MM.1S (cell line): ENCODE measurements at regions not wholly inside any gene's neighbourhood (a gene's known extent, or its start where the extent isn't known, plus 50 kb on each side); places are given as distances from the start of the nearest gene placed in this dataset.

ENCODE experiments used
- DNase-seq: peaks from one replicate; pipeline ENCODE4 v3.0.0-alpha.2; 2015
- H2AFZ ChIP-seq: fragments of 300-600 bp; sonication (generic); 2 replicates; pipeline ENCODE4 v1.6.0; 2016; ENCODE audit warnings: antibody characterized with exemption, low read length
- H3F3A ChIP-seq: fragments of 300-600 bp; sonication (generic); 2 replicates; pipeline ENCODE4 v1.6.1; 2016; ENCODE audit warnings: mild to moderate bottlenecking, antibody characterized with exemption, low read length, moderate library complexity, mixed read lengths; ENCODE audit not compliant: insufficient read depth
- H3K27ac ChIP-seq: fragments of 300-600 bp; sonication (generic); 2 replicates; pipeline ENCODE4 v1.5.1; 2016; ENCODE audit warnings: mild to moderate bottlenecking, low read length
- H3K27me3 ChIP-seq: fragments of 300-600 bp; sonication (generic); replicated peaks from 2 replicates; pipeline ENCODE4 v1.6.0; 2016; ENCODE audit warnings: low read length; ENCODE audit not compliant: insufficient read depth
- H3K36me3 ChIP-seq: fragments of 300-600 bp; sonication (generic); replicated peaks from 2 replicates; pipeline ENCODE4 v1.6.1; 2016; ENCODE audit warnings: mild to moderate bottlenecking, low read length, mixed read lengths; ENCODE audit not compliant: insufficient read depth
- H3K4me1 ChIP-seq: fragments of 300-600 bp; sonication (generic); 2 replicates; pipeline ENCODE4 v1.6.1; 2016; ENCODE audit warnings: low read length, mixed read lengths
- H3K4me2 ChIP-seq: fragments of 300-600 bp; sonication (generic); 2 replicates; pipeline ENCODE4 v1.6.0; 2016; ENCODE audit warnings: low read depth, low read length
- H3K4me3 ChIP-seq: fragments of 300-600 bp; sonication (generic); 2 replicates; pipeline ENCODE4 v1.5.1; 2016; ENCODE audit warnings: low read length, mixed read lengths
- H3K79me2 ChIP-seq: fragments of 300-600 bp; sonication (generic); 2 replicates; pipeline ENCODE4 v1.6.1; 2016; ENCODE audit warnings: mixed run types, low read length, mixed read lengths
- H3K9ac ChIP-seq: fragments of 300-600 bp; sonication (generic); 2 replicates; pipeline ENCODE4 v1.6.1; 2016; ENCODE audit warnings: low read length, mixed read lengths
- H3K9me2 ChIP-seq: fragments of 300-600 bp; sonication (generic); replicated peaks from 2 replicates; pipeline ENCODE4 v1.6.1; 2016; ENCODE audit warnings: mild to moderate bottlenecking, low read length, mixed read lengths; ENCODE audit not compliant: insufficient read depth
- H3K9me3 ChIP-seq: fragments of 300-600 bp; sonication (generic); replicated peaks from 2 replicates; pipeline ENCODE4 v1.6.1; 2016; ENCODE audit warnings: mild to moderate bottlenecking, low read length, mixed read lengths; ENCODE audit not compliant: insufficient read depth
- H4K20me1 ChIP-seq: fragments of 300-600 bp; sonication (generic); 2 replicates; pipeline ENCODE4 v1.6.1; 2016; ENCODE audit warnings: mild to moderate bottlenecking, low read length, moderate library complexity, mixed read lengths; ENCODE audit not compliant: insufficient read depth
- EZH2 ChIP-seq: fragments of 300-600 bp; sonication (generic); optimal IDR thresholded peaks from 2 replicates; pipeline ENCODE3; 2017; ENCODE audit warnings: low read depth, mild to moderate bottlenecking, antibody characterized with exemption, low read length, mixed read lengths
- EZH2phosphoT487 ChIP-seq: fragments of 300-600 bp; sonication (generic); IDR thresholded peaks from 2 replicates; pipeline ENCODE4 v1.6.1; 2018; ENCODE audit warnings: antibody characterized with exemption, low read length
- TF ChIP-seq, protein P1 (sequence below): fragments of 300-600 bp; sonication (generic); IDR thresholded peaks from 2 replicates; pipeline ENCODE4 v1.5.1; 2016; ENCODE audit warnings: antibody characterized with exemption, low read length, mixed read lengths

DNA sequence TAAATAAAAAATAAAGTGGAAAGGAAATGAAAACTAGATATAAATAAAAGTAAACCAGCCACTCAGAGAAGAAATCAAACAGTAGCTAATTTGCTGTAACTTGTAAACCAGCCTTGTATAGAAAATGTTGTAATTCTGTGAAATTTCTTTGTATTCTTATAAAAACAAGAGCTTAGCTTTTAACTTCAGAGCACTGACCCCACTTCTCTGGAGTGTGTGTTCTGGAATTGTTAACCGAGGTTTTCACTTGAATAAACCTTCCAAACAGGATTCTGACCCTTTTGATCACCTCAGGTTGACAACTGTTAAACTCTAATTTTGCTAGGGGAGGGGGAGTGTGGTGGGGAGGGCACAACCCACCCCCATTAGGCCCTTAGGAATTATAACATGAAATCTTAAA is 151.9 kb upstream of the TRIM24 start:
- Histone ChIP-seq H3F3A (no peaks in the 10 kb centered on the region), H3K4me3 (no peak overlapping the region), H3K9me3 (no peaks in the 10 kb centered on the region), H3K4me1 (no peaks in the 10 kb centered on the region), H3K36me3 (no peaks in the 10 kb centered on the region), H4K20me1 (no peaks in the 10 kb centered on the region), H3K4me2 (no peak overlapping the region), H3K9me2 (no peaks in the 10 kb centered on the region), H3K9ac (no peak overlapping the region), H2AFZ (no peak overlapping the region), H3K27me3 (no peaks in the 10 kb centered on the region), H3K79me2 (no peaks in the 10 kb centered on the region), H3K27ac (no peak overlapping the region)
- TF ChIP-seq EZH2 (no peak), EZH2phosphoT487 (no peak)
- TF ChIP-seq, protein P1, sequence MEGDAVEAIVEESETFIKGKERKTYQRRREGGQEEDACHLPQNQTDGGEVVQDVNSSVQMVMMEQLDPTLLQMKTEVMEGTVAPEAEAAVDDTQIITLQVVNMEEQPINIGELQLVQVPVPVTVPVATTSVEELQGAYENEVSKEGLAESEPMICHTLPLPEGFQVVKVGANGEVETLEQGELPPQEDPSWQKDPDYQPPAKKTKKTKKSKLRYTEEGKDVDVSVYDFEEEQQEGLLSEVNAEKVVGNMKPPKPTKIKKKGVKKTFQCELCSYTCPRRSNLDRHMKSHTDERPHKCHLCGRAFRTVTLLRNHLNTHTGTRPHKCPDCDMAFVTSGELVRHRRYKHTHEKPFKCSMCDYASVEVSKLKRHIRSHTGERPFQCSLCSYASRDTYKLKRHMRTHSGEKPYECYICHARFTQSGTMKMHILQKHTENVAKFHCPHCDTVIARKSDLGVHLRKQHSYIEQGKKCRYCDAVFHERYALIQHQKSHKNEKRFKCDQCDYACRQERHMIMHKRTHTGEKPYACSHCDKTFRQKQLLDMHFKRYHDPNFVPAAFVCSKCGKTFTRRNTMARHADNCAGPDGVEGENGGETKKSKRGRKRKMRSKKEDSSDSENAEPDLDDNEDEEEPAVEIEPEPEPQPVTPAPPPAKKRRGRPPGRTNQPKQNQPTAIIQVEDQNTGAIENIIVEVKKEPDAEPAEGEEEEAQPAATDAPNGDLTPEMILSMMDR = no peak
- DNase-seq = no peak

DNA sequence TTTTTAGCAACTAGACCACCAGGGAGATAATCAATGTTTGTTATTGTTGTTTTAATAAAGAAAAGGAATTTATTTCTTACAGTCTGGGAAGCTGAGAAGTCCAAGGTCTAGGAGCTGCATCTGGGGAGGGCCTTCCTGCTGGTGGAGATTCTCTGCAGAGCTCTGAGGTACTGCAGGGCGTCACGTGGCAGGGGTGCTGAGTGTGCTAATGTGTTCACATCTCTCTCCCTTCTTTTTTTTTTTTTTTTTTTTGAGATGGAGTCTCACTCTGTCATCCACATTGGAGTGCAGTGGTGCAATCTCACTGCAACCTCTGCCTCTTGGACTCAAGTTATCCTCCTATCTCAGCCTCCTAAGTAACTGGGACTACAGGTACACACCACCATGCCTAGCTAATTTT is 150.9 kb upstream of the TRIM24 start:
- H3F3A ChIP-seq = no peaks in the 10 kb centered on the region
- no peak overlapping the region for H3K27ac ChIP-seq
- H4K20me1 ChIP-seq = no peaks in the 10 kb centered on the region
- H3K4me3 ChIP-seq = no peak overlapping the region
- no peak for DNase-seq
- no peaks in the 10 kb centered on the region for H3K27me3 ChIP-seq
- H3K9me2 ChIP-seq = no peaks in the 10 kb centered on the region
- TF ChIP-seq EZH2phosphoT487 = no peak
- TF ChIP-seq, protein P1 = no peak
- TF ChIP-seq EZH2 = no peak
- no peak overlapping the region for H3K9ac ChIP-seq
- no peak overlapping the region for H2AFZ ChIP-seq
- H3K4me1 ChIP-seq = peaks cover 4% of the 10 kb centered on the region; the same call in 1 of the 2 replicates
- H3K9me3 ChIP-seq = no peaks in the 10 kb centered on the region
- no peaks in the 10 kb centered on the region for H3K36me3 ChIP-seq
- H3K4me2 ChIP-seq = no peak overlapping the region
- H3K79me2 ChIP-seq = no peaks in the 10 kb centered on the region

GRCh38 chr7:138313829-138314178 is 146.3 kb upstream of the TRIM24 start:
- Histone ChIP-seq H3K4me1 (peaks cover 6% of the 10 kb centered on the region; the same call in 1 of the 2 replicates), H3K27ac (no peak overlapping the region), H3K9me3 (no peaks in the 10 kb centered on the region), H3K9ac (no peak overlapping the region), H3K9me2 (no peaks in the 10 kb centered on the region), H3K79me2 (no peaks in the 10 kb centered on the region), H4K20me1 (no peaks in the 10 kb centered on the region), H3K27me3 (no peaks in the 10 kb centered on the region), H2AFZ (peak overlapping the region; percentile 91), H3K4me2 (peak overlapping the region; percentile 65), H3K4me3 (peak overlapping the region; percentile 40), H3F3A (no peaks in the 10 kb centered on the region), H3K36me3 (no peaks in the 10 kb centered on the region)
- TF ChIP-seq EZH2phosphoT487 (no peak), EZH2 (no peak)
- TF ChIP-seq, protein P1 = no peak
- no peak for DNase-seq
